ENCODE measurements at regions not wholly inside any gene's neighbourhood (a gene's known extent, or its start where the extent isn't known, plus 50 kb on each side); places are given as distances from the start of the nearest gene placed in this dataset.

DNA sequence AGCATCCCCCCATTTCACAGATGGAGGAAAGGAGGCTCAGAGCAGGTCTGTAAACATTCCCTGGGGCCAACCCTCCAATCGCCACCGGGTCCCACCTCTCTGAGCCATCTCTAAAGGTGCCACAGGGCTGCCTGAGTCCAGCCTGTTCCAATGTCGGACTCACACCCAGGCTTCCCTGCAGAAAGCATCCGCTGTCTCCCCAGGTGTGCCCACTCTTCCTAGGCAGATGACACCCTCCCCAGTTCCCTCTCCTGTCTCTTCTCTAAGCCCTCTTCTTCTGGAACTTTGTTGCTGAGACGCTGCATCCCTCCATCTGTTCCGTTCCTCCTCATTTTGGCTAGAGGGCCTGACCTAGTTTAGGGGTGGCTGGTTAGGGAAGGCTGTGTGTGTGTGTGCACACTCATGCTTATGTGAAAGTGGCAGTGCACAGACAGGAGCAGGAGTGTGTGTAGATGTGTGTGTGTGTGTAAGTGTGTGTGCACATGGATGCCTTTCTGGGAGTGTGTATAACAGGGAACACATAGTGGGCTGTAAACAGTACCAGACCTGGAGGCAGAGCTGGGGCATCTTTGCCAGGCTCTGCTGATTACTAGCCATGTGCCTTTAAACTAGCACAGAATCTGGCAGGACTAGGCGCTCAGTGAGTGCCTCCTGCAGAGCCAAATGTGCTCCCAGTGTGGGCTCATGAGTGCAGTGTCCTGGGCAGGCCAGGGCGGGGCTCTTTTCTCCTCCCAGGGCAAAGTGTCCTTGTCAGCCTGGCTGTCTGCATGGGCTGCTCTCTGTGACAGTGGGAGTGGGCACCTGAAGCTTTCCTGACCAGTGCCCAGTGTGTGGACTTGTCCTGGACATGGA, 77.3 kb upstream of the NECTIN1 start:
- DNase-seq: no peak

DNA sequence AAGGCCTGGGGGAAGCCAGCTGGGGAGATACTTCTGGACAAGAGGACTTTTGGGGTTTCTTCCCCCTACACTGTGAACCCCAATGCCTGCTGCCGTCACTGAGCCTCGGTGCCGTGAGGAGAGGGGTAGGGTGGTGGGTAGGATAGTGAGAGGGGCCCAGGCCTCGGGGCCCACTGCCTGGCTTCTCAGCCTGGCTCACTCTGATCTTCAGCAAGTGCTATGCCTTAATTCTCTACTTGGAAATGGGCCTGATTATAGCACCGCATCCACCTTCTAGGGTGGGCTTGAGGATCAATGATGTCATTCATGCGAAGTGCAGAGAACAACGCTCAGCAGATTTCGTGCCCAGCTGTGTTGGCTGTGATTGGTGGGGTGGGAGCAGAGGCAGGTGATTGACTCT, 76.7 kb upstream of the NECTIN1 start:
- DNase-seq: no peak

- no peak for DNase-seq
These were observed 75.7 kb upstream of the NECTIN1 start for GRCh38 chr11:119804698-119805097.

DNA sequence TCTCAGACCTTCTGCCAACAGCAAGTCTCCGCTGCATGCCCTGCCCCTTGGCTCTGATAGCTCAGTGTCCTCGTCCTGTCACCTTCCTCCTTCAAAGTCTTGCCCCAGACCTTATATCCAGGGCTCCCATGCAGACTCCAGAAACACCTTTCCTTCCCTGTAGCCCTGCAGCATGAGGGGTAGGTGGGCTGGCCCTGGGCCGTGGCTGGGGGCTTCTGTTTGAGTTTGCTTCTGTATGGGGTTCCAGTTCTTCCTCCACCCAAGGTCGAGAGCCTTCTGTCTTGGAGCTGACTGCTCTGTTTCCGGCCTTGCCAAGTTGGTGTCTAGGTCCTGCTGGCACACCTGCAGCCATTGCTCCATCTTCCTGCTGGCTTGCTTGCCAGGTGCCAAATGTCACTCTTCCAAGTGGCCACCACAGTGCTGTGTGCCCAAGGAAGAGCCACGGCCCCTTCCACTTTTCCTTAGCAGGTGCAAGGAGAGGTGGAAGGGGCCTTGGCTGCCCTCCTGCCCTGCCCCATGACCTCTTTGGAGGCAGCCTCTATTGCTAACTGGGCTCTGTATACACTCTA, 74.8 kb upstream of the NECTIN1 start:
- no peak for DNase-seq

DNA sequence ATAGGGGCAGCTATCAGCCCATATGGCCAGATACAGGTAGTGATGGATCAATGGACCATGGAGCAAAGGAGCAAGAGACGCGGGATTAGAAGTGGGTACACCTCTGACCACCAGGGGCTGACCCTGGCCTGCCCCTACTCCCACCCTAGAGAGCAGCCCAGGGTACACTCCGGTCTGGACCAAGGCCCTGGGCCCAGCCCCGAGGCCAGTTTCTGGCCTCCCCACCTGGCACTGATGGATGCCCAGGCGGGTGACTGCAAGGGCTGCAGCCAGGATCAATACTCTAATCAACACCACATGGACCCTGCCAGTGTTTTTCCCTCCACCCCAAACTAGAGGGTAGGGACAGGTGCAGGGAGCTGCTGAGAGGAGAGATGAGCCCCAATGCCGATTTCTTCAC, 74.1 kb upstream of the NECTIN1 start:
- no peak for DNase-seq

DNA sequence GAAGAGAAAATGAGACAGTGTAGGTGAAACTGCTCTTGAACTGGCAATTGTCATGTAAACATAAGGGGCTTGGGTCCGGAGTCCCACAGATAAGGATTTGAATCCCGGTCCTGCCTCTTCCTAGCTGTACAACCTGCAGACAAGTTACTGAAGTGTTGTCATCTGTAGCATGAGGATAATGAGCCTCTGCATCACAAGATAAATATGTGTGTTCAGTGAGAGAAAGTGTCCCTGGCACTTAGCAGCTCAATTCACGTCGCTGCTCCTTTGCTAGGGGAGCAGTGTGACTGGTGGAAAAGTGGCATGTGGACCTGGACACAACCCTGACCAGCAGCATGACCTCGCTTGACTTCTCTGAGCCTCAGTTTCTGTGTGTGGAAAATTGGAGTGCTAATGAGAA, 73.7 kb upstream of the NECTIN1 start:
- no peak for DNase-seq

DNA sequence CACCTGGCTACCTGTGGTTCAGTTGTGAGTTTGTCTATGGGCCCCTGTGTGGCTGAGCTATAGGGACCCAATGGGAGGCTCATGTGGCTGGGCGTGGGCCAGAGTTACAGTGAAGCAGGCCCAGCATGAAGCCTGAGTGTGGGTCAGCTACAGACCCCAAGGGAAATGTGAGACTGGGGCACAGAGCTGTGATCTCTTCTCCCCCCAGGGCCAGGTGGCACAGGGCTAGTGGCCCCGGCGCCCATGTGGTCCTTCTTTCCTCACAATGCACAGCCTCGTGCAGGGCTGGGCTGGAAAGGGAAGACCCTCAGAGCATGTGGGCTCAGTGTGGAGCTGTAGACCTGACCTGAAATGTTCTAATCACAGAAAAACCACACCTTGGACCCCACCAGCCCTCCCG, 71.6 kb upstream of the NECTIN1 start:
- no peak for DNase-seq

- no peak for DNase-seq
These were observed 71.2 kb upstream of the NECTIN1 start for GRCh38 chr11:119800171-119800570.

GRCh38 chr11:119798656-119799055, 69.7 kb upstream of the NECTIN1 start:
- no peak for DNase-seq

DNA sequence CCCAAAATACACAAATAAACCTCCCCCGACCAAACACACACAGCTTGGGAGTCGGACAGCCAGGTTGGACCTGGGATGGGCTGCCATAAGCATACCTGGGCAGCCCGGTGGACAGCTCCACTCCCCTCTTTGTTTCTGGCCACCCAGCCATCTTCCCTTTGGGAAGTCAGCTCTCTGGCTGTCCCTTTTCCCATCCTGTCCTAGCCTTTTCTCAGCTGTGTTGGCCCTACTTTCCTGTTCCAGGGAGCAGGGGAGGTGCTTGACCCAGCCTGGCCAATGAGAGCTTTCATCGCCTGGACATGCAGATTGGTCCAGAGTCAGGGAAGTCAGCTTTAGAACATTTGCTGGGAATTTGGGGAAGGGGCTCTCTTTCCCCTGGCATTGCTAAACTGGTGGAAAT, 68.7 kb upstream of the NECTIN1 start:
- DNase-seq: no peak

DNA sequence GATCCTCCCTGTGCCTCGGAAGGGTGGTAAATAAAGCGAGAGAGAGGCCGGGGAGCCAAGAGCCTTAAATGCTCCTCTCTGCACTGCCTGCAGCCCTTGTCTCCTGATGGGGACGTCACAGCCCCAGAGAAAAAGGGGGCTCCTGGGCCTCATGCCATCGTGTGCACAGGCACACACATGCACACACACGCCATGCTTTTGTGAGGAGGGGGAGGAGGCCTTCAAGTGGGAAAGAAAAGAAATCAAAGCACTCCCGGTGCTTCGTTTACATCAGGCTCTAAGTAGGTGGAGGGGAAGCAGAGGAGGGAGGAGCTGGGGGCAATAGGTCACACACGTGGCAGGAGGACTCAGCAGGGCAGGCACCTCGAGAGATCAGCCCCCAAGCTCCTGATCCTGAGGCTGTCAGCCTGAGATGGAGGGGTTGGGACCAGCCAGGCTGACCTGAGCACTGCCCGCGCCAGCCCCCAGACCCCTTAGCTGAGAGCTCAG, 68.2 kb upstream of the NECTIN1 start:
- DNase-seq: no peak

GRCh38 chr11:119796363-119797060, 67.5 kb upstream of the NECTIN1 start:
- no peak for DNase-seq

DNA sequence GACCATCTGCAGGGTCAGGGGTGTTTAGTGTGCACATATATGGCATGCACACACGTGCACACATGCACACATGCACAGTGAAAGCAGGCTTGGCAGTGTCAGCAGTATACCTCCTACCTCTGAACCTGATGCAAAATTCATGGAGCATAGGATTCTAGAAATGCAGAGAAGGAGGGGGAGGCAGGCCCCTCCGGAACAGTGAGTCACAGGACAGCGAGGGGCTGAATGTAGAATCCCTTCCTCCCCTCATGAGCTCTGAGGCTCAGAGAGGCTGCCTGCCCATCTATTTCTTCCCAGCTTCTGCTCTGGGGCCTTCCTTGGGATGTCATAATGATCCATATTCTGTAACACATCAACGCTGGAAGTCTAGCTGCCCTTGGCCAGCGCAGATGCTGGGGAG, 66.7 kb upstream of the NECTIN1 start:
- no peak for DNase-seq

DNA sequence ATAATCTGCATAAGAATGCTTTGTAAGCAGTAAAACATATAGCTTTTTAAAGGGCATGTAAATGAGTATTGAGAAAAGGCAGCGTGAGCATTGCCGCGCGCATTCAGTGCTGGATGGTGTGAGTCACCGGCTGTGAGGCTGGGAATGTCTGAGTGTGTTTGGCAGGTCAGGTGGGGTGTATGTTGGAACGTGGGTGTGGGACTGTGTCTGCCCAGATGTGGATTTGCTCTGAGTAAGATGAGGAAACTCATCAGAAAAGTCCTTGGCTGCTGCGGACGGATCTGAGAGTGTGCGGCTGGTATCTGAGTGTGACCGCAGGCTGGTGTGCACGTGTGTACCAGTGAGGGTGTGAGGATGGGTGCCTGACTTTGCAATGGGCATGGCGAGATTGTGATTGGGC, 66.2 kb upstream of the NECTIN1 start:
- DNase-seq: no peak

DNA sequence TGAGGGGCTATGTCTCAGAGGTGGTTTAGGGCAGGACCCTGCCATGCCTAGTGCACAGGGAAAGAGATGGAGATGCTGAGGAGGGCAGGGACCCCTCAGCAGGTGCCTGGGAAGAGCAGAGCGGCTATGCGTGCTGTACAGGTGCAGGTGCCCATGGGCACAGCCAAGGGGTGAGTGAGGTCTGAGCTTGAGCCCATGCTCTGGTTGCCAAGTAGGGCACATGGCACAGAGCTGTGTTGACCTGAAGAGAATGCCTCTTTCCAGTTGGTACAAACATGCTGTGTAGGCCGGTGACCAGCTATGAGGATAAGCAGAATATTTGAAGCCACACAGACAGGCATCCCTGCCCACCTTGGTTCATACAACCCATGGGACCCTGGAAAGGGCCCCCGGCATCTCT, 65.8 kb upstream of the NECTIN1 start:
- DNase-seq: no peak

DNA sequence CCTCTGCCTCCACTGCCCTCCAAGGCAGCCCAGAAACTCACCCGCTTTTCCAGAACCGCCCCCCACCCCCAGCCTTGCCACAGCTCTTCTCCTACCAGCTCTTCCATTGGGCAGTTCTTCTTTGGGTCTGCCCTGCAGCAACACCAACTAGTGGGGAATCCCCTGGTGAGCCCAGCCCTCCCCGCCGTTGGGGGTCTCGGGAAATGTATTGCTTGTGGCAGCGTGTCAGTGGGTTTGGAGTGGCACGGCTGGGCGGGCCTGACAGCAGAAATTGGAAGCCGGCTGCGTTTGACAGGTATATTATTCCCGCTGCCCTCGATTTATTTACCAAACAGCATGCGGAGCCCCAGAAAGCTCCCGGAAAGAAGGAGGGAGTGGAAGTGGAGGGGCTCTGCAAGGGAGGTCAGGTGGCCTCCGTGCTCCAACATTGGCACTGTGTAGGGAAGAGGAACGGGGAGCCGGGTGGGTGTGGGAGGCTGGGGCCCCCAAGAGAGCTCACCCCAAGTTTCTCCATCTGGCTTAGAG, 65.2 kb upstream of the NECTIN1 start:
- DNase-seq: no peak

GRCh38 chr11:119793335-119793984, 64.5 kb upstream of the NECTIN1 start:
- DNase-seq: no peak

DNA sequence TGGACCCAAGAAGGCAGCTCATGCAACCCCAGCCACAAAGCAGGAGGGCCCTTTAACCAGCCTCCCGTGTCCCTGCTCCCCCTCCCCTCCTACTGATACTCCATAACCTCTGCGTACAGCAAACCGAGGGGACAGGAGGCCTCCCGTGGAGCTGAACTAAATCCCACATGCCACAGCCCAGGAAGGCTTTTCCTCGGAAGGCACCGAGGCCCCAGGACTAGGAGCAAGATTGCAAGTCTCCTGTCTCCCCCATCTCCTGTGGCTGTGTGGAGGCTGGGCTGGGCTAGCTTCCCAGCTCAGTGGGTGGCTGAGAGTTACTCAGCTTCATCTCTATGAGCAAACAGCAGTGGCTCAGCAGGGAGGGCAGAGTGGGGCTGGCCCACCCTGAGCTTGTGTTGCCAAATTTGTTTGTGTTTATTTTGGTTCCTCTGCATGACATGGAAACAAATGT, 62.7 kb upstream of the NECTIN1 start:
- no peak for DNase-seq

GRCh38 chr11:119791047-119791446, 62.0 kb upstream of the NECTIN1 start:
- no peak for DNase-seq

DNA sequence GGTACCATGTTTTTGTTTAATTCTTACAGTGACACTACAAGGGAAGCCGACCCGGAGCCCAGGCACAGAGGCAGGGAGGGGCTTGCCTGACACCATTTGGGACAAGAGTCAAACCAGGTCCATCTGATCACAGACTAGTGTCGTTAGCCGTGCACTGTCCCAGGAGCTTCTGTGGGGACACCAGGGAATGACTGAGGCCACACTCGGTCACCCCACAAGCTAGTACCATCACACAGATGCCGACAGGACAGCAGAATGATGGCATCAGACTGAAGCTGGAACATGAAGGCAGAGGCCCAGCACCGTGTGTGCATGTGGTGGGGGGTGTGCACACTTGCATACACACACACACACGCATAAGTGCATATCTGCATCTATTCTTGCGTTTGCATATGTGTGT, 61.5 kb upstream of the NECTIN1 start:
- no peak for DNase-seq

DNA sequence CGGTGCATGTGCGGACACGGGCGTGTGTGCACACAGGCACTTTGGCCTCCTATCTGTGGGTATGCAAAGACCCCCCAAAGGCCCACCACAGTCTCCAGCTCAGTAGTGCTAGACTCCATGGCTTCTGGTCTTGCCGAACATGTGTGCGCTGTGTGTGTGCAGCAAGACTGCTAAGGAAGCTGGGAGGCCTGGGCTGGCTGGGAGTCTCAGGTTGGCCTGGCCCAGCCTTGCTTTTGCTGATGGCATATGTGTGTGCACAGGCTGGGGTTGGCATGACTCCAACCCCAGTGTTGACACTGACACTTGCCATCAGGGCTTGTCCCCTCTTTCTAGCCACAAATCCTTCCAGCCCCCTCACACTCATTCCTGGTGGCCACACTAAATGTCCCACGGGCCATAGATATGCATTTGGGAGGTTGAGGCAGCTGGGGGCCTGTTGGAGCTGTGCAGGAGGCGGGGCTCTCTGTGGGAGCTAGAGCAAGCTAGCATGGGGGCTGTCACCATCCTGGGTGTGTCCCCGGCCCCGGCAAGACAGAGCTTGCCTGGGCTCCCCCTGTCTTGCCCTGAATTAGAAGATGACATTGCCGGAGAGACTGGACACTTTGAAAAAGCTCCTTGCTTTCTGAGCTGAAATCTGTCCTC, 60.9 kb upstream of the NECTIN1 start:
- DNase-seq: no peak

GRCh38 chr11:119788911-119789560, 60.0 kb upstream of the NECTIN1 start:
- no peak for DNase-seq
